Breast epithelium (tissue), 4 donors: ENCODE measurements at regions not wholly inside any gene's neighbourhood (a gene's known extent, or its start where the extent isn't known, plus 50 kb on each side); places are given as distances from the start of the nearest gene placed in this dataset.

Experiments used
- DNase-seq, 2 donors: peaks; one replicate each; pipeline ENCODE4 v3.0.0-alpha.2; 2019; ENCODE audit warnings: low spot score in 2 of 2
- H3K27ac ChIP-seq, 2 donors: fragments of 200-600 bp; sonication (generic) in 1 of 2; one replicate each; pipeline ENCODE4 v1.5.1; 2016 to 2019; ENCODE audit warnings: mild to moderate bottlenecking in 1 of 2
- H3K27me3 ChIP-seq, 2 donors: fragments of 200-600 bp; sonication (generic) in 1 of 2; one replicate each; pipeline versions ENCODE4 v1.5.1 to v1.6.0; 2017 to 2019; ENCODE audit warnings: control low read depth in 1 of 2, mild to moderate bottlenecking in 1 of 2
- H3K36me3 ChIP-seq: fragments of 200-600 bp; one replicate; pipeline ENCODE4 v1.5.1; 2019
- H3K4me1 ChIP-seq, 2 donors: fragments of 200-600 bp; sonication (generic); one replicate each; pipeline ENCODE4 v1.5.1; 2016 to 2019; ENCODE audit warnings: control low read depth in 1 of 2
- H3K4me3 ChIP-seq, 3 donors: fragments of 200-600 bp; sonication (generic); 1 replicate in 2 of 3; 2 replicates in 1 of 3; pipeline ENCODE4 v1.5.1; 2016 to 2019; ENCODE audit warnings: mild to moderate bottlenecking in 3 of 3, moderate library complexity in 2 of 3
- H3K9me3 ChIP-seq, 2 donors: fragments of 200-600 bp; sonication (generic) in 1 of 2; one replicate each; pipeline ENCODE4 v1.5.1; 2016 to 2019; ENCODE audit warnings: control low read depth in 1 of 2
- POLR2A ChIP-seq: fragments of 450-650 bp; IDR thresholded peaks from one replicate; pipeline ENCODE4 v1.6.1; 2016; ENCODE audit warnings: antibody characterized with exemption, mild to moderate bottlenecking, moderate library complexity
- POLR2AphosphoS5 ChIP-seq, 3 donors: sonication (generic); formaldehyde crosslinking; IDR thresholded peaks; one replicate each; pipeline ENCODE4 v1.6.1; 2017; ENCODE audit warnings: antibody characterized with exemption in 3 of 3
- intact Hi-C: fragments of 100-400 bp; cut with DNase I; formaldehyde crosslinking; loops from one replicate; pipeline ENCODE4 v1.15.1; 2023; ENCODE audit warnings: low total_unique reads
- TF ChIP-seq, protein P1 (sequence below), 3 donors: fragments of 450-650 bp; IDR thresholded peaks; one replicate each; pipeline ENCODE4 v1.5.1; 2016 to 2017; ENCODE audit warnings: antibody characterized with exemption in 3 of 3, mild to moderate bottlenecking in 3 of 3, moderate library complexity in 3 of 3

DNA sequence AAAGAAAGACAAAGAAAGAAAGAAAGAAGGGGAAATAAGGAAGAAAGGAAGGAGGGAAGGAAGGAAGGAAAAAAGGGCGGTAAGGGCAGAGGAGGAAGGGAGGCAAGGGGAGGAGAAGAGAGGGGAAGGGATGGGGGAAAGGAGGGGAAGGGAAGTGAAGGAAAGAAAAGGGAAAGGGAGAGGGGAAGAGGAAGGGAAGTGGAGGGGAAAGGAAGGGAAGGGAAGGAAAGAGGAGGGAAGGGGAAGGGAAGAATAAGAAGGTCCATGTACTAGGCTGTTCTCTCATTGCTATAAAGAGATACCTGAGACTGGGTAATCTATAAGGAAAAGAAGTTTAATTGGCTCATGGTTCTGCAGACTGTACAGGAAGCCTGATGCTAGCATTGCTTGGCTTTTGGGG lies 217.1 kb downstream of the ENC1 start:
- H3K4me1 ChIP-seq = no peaks in the 10 kb centered on the region
- no peaks in the 10 kb centered on the region for H3K27me3 ChIP-seq
- H3K36me3 ChIP-seq = no peaks in the 10 kb centered on the region
- H3K4me3 ChIP-seq = no peak overlapping the region
- DNase-seq = no peak
- peak overlapping the region; percentile 57 to 78 for H3K27ac ChIP-seq
- no peaks in the 10 kb centered on the region for H3K9me3 ChIP-seq
- TF ChIP-seq POLR2AphosphoS5 (IDR thresholded peaks at IDR 0.05) (no peak), POLR2A (no peak)
- TF ChIP-seq, protein P1, sequence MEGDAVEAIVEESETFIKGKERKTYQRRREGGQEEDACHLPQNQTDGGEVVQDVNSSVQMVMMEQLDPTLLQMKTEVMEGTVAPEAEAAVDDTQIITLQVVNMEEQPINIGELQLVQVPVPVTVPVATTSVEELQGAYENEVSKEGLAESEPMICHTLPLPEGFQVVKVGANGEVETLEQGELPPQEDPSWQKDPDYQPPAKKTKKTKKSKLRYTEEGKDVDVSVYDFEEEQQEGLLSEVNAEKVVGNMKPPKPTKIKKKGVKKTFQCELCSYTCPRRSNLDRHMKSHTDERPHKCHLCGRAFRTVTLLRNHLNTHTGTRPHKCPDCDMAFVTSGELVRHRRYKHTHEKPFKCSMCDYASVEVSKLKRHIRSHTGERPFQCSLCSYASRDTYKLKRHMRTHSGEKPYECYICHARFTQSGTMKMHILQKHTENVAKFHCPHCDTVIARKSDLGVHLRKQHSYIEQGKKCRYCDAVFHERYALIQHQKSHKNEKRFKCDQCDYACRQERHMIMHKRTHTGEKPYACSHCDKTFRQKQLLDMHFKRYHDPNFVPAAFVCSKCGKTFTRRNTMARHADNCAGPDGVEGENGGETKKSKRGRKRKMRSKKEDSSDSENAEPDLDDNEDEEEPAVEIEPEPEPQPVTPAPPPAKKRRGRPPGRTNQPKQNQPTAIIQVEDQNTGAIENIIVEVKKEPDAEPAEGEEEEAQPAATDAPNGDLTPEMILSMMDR (IDR thresholded peaks at IDR 0.05) = no peak
- intact Hi-C loops = no loop called here

DNA sequence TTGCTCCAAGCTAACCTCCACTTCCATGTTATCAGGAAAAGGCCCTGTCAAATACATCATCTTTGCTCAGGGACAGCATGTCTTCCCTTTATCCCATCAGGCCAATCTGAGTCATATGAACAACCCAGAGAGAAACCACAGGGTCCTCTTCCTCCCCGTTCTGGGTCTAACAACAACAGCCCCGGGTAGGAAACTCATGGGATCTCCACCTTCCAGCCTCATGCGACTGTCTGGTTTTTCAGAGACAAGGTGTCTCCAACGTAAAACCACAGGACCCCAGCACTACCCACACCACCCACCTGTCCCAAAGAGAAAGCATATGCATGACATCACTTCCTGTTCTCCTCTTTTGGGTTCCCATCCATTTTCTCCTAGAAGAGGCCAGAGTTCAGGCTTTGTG lies 217.9 kb downstream of the ENC1 start:
- H3K4me3 ChIP-seq = no peak overlapping the region
- H3K36me3 ChIP-seq = no peaks in the 10 kb centered on the region
- no peaks in the 10 kb centered on the region for H3K9me3 ChIP-seq
- no peak overlapping the region for H3K27ac ChIP-seq
- H3K27me3 ChIP-seq = no peaks in the 10 kb centered on the region
- intact Hi-C loops = no loop called here
- TF ChIP-seq, protein P1 (IDR thresholded peaks at IDR 0.05) = no peak
- no peak for TF ChIP-seq POLR2AphosphoS5 (IDR thresholded peaks at IDR 0.05)
- no peaks in the 10 kb centered on the region for H3K4me1 ChIP-seq
- DNase-seq = no peak

DNA sequence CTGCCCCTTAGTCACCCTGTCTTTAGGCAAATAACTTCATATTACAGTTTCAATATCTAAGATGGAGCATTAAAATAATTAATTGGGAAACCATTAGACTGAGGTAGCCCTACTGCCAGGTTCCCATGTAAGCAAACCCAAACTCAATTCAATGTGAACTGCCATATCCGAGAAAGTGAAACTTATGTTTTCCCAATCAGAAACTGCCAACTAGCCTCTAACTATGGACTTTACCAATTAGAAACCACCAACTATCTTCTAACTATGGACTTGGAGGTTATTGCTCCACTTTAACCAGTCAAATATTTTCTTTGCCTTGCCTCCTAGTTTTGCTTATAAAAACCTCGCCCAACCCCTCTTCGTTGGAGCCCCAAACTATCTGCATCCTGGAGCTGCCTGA lies 218.5 kb downstream of the ENC1 start:
- DNase-seq = no peak
- TF ChIP-seq POLR2AphosphoS5 (IDR thresholded peaks at IDR 0.05) = no peak
- TF ChIP-seq, protein P1 (IDR thresholded peaks at IDR 0.05) = no peak
- no peak for TF ChIP-seq POLR2A
- Histone ChIP-seq H3K27me3 (no peaks in the 10 kb centered on the region), H3K4me1 (no peaks in the 10 kb centered on the region), H3K27ac (no peak overlapping the region), H3K9me3 (no peaks in the 10 kb centered on the region), H3K36me3 (no peaks in the 10 kb centered on the region), H3K4me3 (no peak overlapping the region)
- intact Hi-C loops = no loop called here

DNA sequence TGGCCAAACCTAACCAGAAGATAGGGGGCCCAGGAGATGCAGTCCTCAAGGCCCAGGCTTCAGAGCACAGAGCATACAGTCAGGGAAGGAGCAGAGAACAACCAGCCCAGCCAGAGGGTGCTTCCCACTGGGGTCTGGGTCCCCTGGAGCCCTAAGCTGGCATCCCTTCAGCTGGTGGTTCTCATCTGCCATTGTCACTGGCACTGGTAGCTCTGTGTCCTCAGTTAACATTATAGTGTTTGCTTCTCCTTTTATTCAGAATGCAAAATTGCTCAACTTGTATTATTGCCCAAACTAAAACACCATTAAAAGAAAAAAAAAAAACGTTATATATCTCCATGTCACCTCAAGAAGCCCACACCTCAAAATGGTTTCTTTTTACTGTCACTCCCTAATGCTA lies 219.2 kb downstream of the ENC1 start:
- Histone ChIP-seq H3K27ac (no peak overlapping the region), H3K27me3 (no peaks in the 10 kb centered on the region), H3K36me3 (no peaks in the 10 kb centered on the region), H3K9me3 (no peaks in the 10 kb centered on the region), H3K4me1 (no peaks in the 10 kb centered on the region), H3K4me3 (no peak overlapping the region)
- TF ChIP-seq POLR2AphosphoS5 (IDR thresholded peaks at IDR 0.05) = no peak
- TF ChIP-seq, protein P1 (IDR thresholded peaks at IDR 0.05) = no peak
- no peak for DNase-seq
- intact Hi-C loops = no loop called here

DNA sequence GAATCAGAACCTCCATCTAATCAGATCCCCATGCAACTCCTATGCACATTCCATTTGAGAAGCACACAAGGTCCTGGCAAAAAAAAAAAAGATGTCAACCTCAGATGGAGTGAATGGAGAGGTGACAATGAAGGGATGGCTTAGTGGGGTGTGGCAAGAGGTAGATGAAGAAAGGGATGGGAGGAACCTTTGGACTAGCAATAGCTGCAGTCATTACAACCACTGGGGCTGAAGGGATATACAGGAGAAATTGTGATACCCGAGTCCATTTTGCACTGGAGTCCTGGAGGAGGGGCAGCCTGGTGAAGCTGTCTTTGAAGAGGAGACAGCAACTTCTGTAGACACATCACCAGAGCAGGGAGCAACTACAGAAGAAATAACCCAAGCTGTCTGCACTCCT lies 219.6 kb downstream of the ENC1 start:
- intact Hi-C loops = no loop called here
- no peaks in the 10 kb centered on the region for H3K4me1 ChIP-seq
- no peak overlapping the region for H3K27ac ChIP-seq
- H3K9me3 ChIP-seq = no peaks in the 10 kb centered on the region
- no peak for TF ChIP-seq POLR2A
- TF ChIP-seq, protein P1 (IDR thresholded peaks at IDR 0.05) = no peak
- TF ChIP-seq POLR2AphosphoS5 (IDR thresholded peaks at IDR 0.05) = no peak
- no peak overlapping the region for H3K4me3 ChIP-seq
- DNase-seq = no peak
- H3K36me3 ChIP-seq = no peaks in the 10 kb centered on the region
- no peaks in the 10 kb centered on the region for H3K27me3 ChIP-seq
